SK-N-SH treated with all-trans-retinoic acid at 6 μM for 48 hours (cell line): ENCODE measurements at regions not wholly inside any gene's neighbourhood (a gene's known extent, or its start where the extent isn't known, plus 50 kb on each side); places are given as distances from the start of the nearest gene placed in this dataset.

Source experiments
- ATAC-seq: fragments of 200-7000 bp; cut with Tn5 transposase; 3 replicates; pipeline ENCODE4 v1.9.1; 2020; ENCODE audit warnings: mild to moderate bottlenecking, moderate library complexity
- ARNTL ChIP-seq: fragments of 450-650 bp; formaldehyde crosslinking; IDR thresholded peaks from 2 replicates; pipeline ENCODE4 v1.5.0; 2020; ENCODE audit warnings: low read depth, mild to moderate bottlenecking, moderate library complexity, borderline replicate concordance
- BACH2 ChIP-seq: fragments of 250-450 bp; sonication (Bioruptor Pico); IDR thresholded peaks from 2 replicates; pipeline ENCODE4 v1.9.0; 2021; ENCODE audit warnings: mild to moderate bottlenecking, borderline replicate concordance
- CREB5 ChIP-seq: fragments of 250-450 bp; sonication (Bioruptor Pico); IDR thresholded peaks from 2 replicates; pipeline ENCODE4 v1.5.1; 2020; ENCODE audit warnings: low read depth, mild to moderate bottlenecking, moderate library complexity
- CSDC2 ChIP-seq: fragments of 250-450 bp; sonication (Bioruptor Pico); IDR thresholded peaks from 2 replicates; pipeline ENCODE4 v1.5.0; 2020; ENCODE audit warnings: mild to moderate bottlenecking, moderate library complexity
- CSRNP3 ChIP-seq: fragments of 250-450 bp; sonication (Bioruptor Pico); IDR thresholded peaks from 2 replicates; pipeline ENCODE4 v1.5.1; 2021; ENCODE audit warnings: mild to moderate bottlenecking, moderate library complexity
- ESRRG ChIP-seq: fragments of 250-450 bp; sonication (Bioruptor Pico); IDR thresholded peaks from 2 replicates; pipeline ENCODE4 v1.6.1; 2021; ENCODE audit warnings: mild to moderate bottlenecking
- GLIS3 ChIP-seq: fragments of 250-450 bp; sonication (Bioruptor Pico); IDR thresholded peaks from 2 replicates; pipeline ENCODE4 v1.5.0; 2020; ENCODE audit warnings: mild to moderate bottlenecking, moderate library complexity
- ISL1 ChIP-seq: fragments of 250-450 bp; sonication (Bioruptor Pico); IDR thresholded peaks from 2 replicates; pipeline ENCODE4 v2.1.2; 2022; ENCODE audit warnings: mild to moderate bottlenecking, moderate library complexity
- OSR1 ChIP-seq: fragments of 250-450 bp; sonication (Bioruptor Pico); IDR thresholded peaks from 2 replicates; pipeline ENCODE4 v1.8.0; 2022; ENCODE audit warnings: moderate library complexity, mild to moderate bottlenecking, inconsistent platforms
- PATZ1 ChIP-seq: fragments of 250-450 bp; sonication (Bioruptor Pico); IDR thresholded peaks from 2 replicates; pipeline ENCODE4 v1.8.0; 2020; ENCODE audit warnings: mild to moderate bottlenecking, moderate library complexity, borderline replicate concordance
- POU6F1 ChIP-seq: fragments of 250-450 bp; sonication (Bioruptor Pico); IDR thresholded peaks from 2 replicates; pipeline ENCODE4 v1.8.0; 2021; ENCODE audit warnings: low read depth, mild to moderate bottlenecking, moderate library complexity, borderline replicate concordance
- PPARA ChIP-seq: fragments of 250-450 bp; sonication (Bioruptor Pico); IDR thresholded peaks from 2 replicates; pipeline ENCODE4 v1.5.0; 2020; ENCODE audit warnings: mild to moderate bottlenecking, borderline replicate concordance
- RARB ChIP-seq: fragments of 250-450 bp; sonication (Bioruptor Pico); IDR thresholded peaks from 2 replicates; pipeline ENCODE4 v1.8.0; 2021; ENCODE audit warnings: mild to moderate bottlenecking, moderate library complexity
- SNAI2 ChIP-seq: fragments of 250-450 bp; sonication (Bioruptor Pico); IDR thresholded peaks from 2 replicates; pipeline ENCODE4 v1.5.0; 2020; ENCODE audit warnings: mild to moderate bottlenecking, moderate library complexity
- TCF4 ChIP-seq: fragments of 250-450 bp; sonication (Bioruptor Pico); IDR thresholded peaks from 2 replicates; pipeline ENCODE4 v1.8.0; 2021; ENCODE audit warnings: mild to moderate bottlenecking, moderate library complexity, borderline replicate concordance
- TOX ChIP-seq: fragments of 250-450 bp; sonication (Bioruptor Pico); IDR thresholded peaks from 2 replicates; pipeline ENCODE4 v1.8.0; 2021; ENCODE audit warnings: mild to moderate bottlenecking, moderate library complexity, borderline replicate concordance
- TSHZ2 ChIP-seq: fragments of 250-450 bp; sonication (Bioruptor Pico); IDR thresholded peaks from 2 replicates; pipeline ENCODE4 v1.5.0; 2020; ENCODE audit warnings: mild to moderate bottlenecking, moderate library complexity
- ZC3H10 ChIP-seq: fragments of 250-450 bp; sonication (Bioruptor Pico); IDR thresholded peaks from 2 replicates; pipeline ENCODE4 v1.5.1; 2021; ENCODE audit warnings: mild to moderate bottlenecking, moderate library complexity
- ZNF70 ChIP-seq: fragments of 450-650 bp; formaldehyde crosslinking; IDR thresholded peaks from 2 replicates; pipeline ENCODE4 v1.5.0; 2020; ENCODE audit warnings: mild to moderate bottlenecking, moderate library complexity
- ZNF8 ChIP-seq: fragments of 450-650 bp; formaldehyde crosslinking; IDR thresholded peaks from 2 replicates; pipeline ENCODE4 v1.5.0; 2020; ENCODE audit warnings: mild to moderate bottlenecking, moderate library complexity

- TF ChIP-seq ZNF8 (CRISPR knock-in tag) (no peak), POU6F1 (CRISPR knock-in tag) (no peak), CSDC2 (CRISPR knock-in tag) (no peak), TSHZ2 (no peak), TOX (CRISPR knock-in tag) (peak; percentile 58; the same call in 1 of the 2 replicates), OSR1 (no peak), BACH2 (CRISPR knock-in tag) (no peak), ARNTL (CRISPR knock-in tag) (no peak), ZC3H10 (CRISPR knock-in tag) (no peak), ISL1 (peak; percentile 69), RARB (CRISPR knock-in tag) (no peak; the same call in 1 of the 2 replicates), SNAI2 (CRISPR knock-in tag) (no peak), PPARA (CRISPR knock-in tag) (no peak), GLIS3 (CRISPR knock-in tag) (no peak), CSRNP3 (CRISPR knock-in tag) (no peak), PATZ1 (CRISPR knock-in tag) (no peak)
- ATAC-seq = no peak
These were observed 539.4 kb downstream of the RIT2 start for GRCh38 chr18:42576124-42576523.

- TF ChIP-seq OSR1 = no peak
- TF ChIP-seq, all 23 proteins: peak for 0
- ATAC-seq = no peak
These were observed 536.7 kb downstream of the RIT2 start for GRCh38 chr18:42578792-42579191.

GRCh38 chr18:42582266-42582665 is 533.2 kb downstream of the RIT2 start:
- no peak for ATAC-seq
- TF ChIP-seq ESRRG (CRISPR knock-in tag) = no peak
- TF ChIP-seq CREB5 (CRISPR knock-in tag) = no peak
- TF ChIP-seq ZNF70 (CRISPR knock-in tag) = no peak
- no peak for TF ChIP-seq ISL1
- no peak for TF ChIP-seq TCF4 (CRISPR knock-in tag)
- TF ChIP-seq TSHZ2 = no peak
- TF ChIP-seq GLIS3 (CRISPR knock-in tag) = no peak
- TF ChIP-seq, all 23 proteins: peak for 0
